Neural cell (in vitro differentiated cells): ENCODE measurements at regions not wholly inside any gene's neighbourhood (a gene's known extent, or its start where the extent isn't known, plus 50 kb on each side); places are given as distances from the start of the nearest gene placed in this dataset.

Experiments
- H2AFZ ChIP-seq: fragments of 200-600, 300-800 bp; sonication (generic), shearing (Covaris generic); 2 replicates; pipeline ENCODE4 v1.6.0; 2014; ENCODE audit warnings: low read depth, mild to moderate bottlenecking, antibody characterized with exemption, low read length, moderate library complexity
- H3F3A ChIP-seq: fragments of 200-600 bp; shearing (Covaris generic); 2 replicates; pipeline ENCODE4 v1.6.1; 2016; ENCODE audit warnings: mild to moderate bottlenecking, moderate library complexity, mixed read lengths, antibody characterized with exemption, low read length; ENCODE audit not compliant: insufficient read depth, poor library complexity, severe bottlenecking
- H3K27ac ChIP-seq: fragments of 200-600, 300-800 bp; sonication (generic), shearing (Covaris generic); 2 replicates; pipeline ENCODE4 v1.5.1; 2014; ENCODE audit warnings: mild to moderate bottlenecking, low read length, moderate library complexity
- H3K27me3 ChIP-seq: fragments of 300-800, 200-600 bp; sonication (generic), shearing (Covaris generic); 2 replicates; pipeline ENCODE4 v1.6.0; 2014; ENCODE audit warnings: mild to moderate bottlenecking, low read depth, low read length, moderate library complexity; ENCODE audit not compliant: insufficient read depth
- H3K36me3 ChIP-seq: fragments of 300-800, 200-600 bp; sonication (generic), shearing (Covaris generic); 2 replicates; pipeline ENCODE4 v1.5.1; 2014; ENCODE audit warnings: mild to moderate bottlenecking, antibody characterized with exemption, low read length, moderate library complexity; ENCODE audit not compliant: insufficient read depth
- H3K4me2 ChIP-seq: fragments of 300-800, 200-600 bp; sonication (generic), shearing (Covaris generic); 2 replicates; pipeline ENCODE4 v1.6.0; 2014; ENCODE audit warnings: mild to moderate bottlenecking, low read length
- H3K4me3 ChIP-seq: fragments of 300-800, 200-600 bp; sonication (generic), shearing (Covaris generic); 2 replicates; pipeline ENCODE4 v1.5.1; 2014; ENCODE audit warnings: mild to moderate bottlenecking, low read length, moderate library complexity
- H3K79me2 ChIP-seq: fragments of 200-600 bp; shearing (Covaris generic); replicated peaks from 2 replicates; pipeline ENCODE4 v1.6.0; 2014; ENCODE audit warnings: mild to moderate bottlenecking, low read length, moderate library complexity; ENCODE audit not compliant: insufficient read depth
- H3K9ac ChIP-seq: fragments of 300-800, 200-600 bp; sonication (generic), shearing (Covaris generic); 2 replicates; pipeline ENCODE4 v1.6.1; 2016; ENCODE audit warnings: mild to moderate bottlenecking, low read length, mixed read lengths
- H3K9me2 ChIP-seq: fragments of 200-600 bp; shearing (Covaris generic); 2 replicates; pipeline ENCODE4 v1.6.1; 2016; ENCODE audit warnings: mild to moderate bottlenecking, low read length, mixed read lengths; ENCODE audit not compliant: insufficient read depth
- H3K9me3 ChIP-seq: fragments of 200-600, 300-800 bp; sonication (generic), shearing (Covaris generic); 2 replicates; pipeline ENCODE4 v1.6.1; 2016; ENCODE audit warnings: mild to moderate bottlenecking, mixed run types, low read length, moderate library complexity, mixed read lengths
- H4K20me1 ChIP-seq: fragments of 200-600 bp; shearing (Covaris generic); 2 replicates; pipeline ENCODE4 v1.6.1; 2016; ENCODE audit warnings: mild to moderate bottlenecking, mixed run types; ENCODE audit not compliant: insufficient read depth
- EP300 ChIP-seq: fragments of 450-650 bp; conservative IDR thresholded peaks from 2 replicates; pipeline ENCODE4 v1.6.1; 2014; ENCODE audit warnings: antibody characterized with exemption, mild to moderate bottlenecking, moderate library complexity; ENCODE audit not compliant: poor library complexity, severe bottlenecking
- EZH2 ChIP-seq: fragments of 200-600, 300-800 bp; shearing (Covaris generic), sonication (generic); IDR thresholded peaks from 2 replicates; pipeline ENCODE4 v1.6.1; 2014; ENCODE audit warnings: antibody characterized with exemption, low read length, borderline replicate concordance, mild to moderate bottlenecking; ENCODE audit not compliant: insufficient read depth, poor library complexity, severe bottlenecking
- MXI1 ChIP-seq: fragments of 450-650 bp; conservative IDR thresholded peaks from 2 replicates; pipeline ENCODE4 v1.6.1; 2014; ENCODE audit warnings: antibody characterized with exemption, mild to moderate bottlenecking; ENCODE audit not compliant: poor library complexity, severe bottlenecking
- POLR2AphosphoS5 ChIP-seq: IDR thresholded peaks from 2 replicates; pipeline ENCODE4 v1.6.1; 2012
- RAD21 ChIP-seq: fragments of 450-650 bp; conservative IDR thresholded peaks from 2 replicates; pipeline ENCODE4 v1.6.1; 2014; ENCODE audit warnings: antibody characterized with exemption, mild to moderate bottlenecking, moderate library complexity
- SMC3 ChIP-seq: fragments of 450-650 bp; conservative IDR thresholded peaks from 2 replicates; pipeline ENCODE4 v1.6.1; 2014; ENCODE audit warnings: antibody characterized with exemption, mild to moderate bottlenecking, moderate library complexity; ENCODE audit not compliant: poor library complexity
- TAF1 ChIP-seq: IDR thresholded peaks from 2 replicates; pipeline ENCODE4 v1.6.1; 2012; ENCODE audit warnings: low read depth
- TF ChIP-seq, protein P1 (sequence below): IDR thresholded peaks from 2 replicates; pipeline ENCODE4 v1.6.1; 2012; ENCODE audit warnings: borderline replicate concordance
- TF ChIP-seq, protein P2 (sequence below): fragments of 450-650 bp; IDR thresholded peaks from 2 replicates; pipeline ENCODE4 v1.5.1; 2014; ENCODE audit warnings: antibody characterized with exemption, mild to moderate bottlenecking, moderate library complexity; ENCODE audit not compliant: poor library complexity, severe bottlenecking

DNA sequence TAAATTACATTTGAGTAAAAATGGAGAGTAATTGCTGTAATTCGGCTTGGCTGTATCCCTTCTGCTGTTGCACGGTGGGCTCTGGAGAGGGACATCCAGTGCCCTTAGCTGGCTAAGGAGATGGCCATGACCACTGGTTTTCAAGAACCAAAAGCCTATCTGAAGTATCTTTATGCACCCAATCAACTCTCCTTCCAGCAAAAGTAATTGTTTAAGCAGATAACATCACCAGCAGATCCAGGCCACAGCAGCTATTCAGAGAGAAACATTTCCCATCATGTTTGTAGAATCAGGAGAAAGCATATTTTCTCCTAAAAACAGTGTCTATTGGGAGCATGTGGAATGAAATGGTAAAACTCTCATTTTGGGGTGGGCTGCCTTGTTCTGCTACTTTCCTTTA is 514.5 kb upstream of the RGMA start:
- no peaks in the 10 kb centered on the region for H3K36me3 ChIP-seq
- H3K27ac ChIP-seq = no peak overlapping the region
- H3K27me3 ChIP-seq = no peaks in the 10 kb centered on the region
- H3K9me3 ChIP-seq = no peaks in the 10 kb centered on the region
- H3K9ac ChIP-seq = no peak overlapping the region
- H4K20me1 ChIP-seq = no peaks in the 10 kb centered on the region
- no peaks in the 10 kb centered on the region for H3F3A ChIP-seq
- no peak overlapping the region for H3K4me3 ChIP-seq
- H3K79me2 ChIP-seq = no peaks in the 10 kb centered on the region
- TF ChIP-seq, protein P1, sequence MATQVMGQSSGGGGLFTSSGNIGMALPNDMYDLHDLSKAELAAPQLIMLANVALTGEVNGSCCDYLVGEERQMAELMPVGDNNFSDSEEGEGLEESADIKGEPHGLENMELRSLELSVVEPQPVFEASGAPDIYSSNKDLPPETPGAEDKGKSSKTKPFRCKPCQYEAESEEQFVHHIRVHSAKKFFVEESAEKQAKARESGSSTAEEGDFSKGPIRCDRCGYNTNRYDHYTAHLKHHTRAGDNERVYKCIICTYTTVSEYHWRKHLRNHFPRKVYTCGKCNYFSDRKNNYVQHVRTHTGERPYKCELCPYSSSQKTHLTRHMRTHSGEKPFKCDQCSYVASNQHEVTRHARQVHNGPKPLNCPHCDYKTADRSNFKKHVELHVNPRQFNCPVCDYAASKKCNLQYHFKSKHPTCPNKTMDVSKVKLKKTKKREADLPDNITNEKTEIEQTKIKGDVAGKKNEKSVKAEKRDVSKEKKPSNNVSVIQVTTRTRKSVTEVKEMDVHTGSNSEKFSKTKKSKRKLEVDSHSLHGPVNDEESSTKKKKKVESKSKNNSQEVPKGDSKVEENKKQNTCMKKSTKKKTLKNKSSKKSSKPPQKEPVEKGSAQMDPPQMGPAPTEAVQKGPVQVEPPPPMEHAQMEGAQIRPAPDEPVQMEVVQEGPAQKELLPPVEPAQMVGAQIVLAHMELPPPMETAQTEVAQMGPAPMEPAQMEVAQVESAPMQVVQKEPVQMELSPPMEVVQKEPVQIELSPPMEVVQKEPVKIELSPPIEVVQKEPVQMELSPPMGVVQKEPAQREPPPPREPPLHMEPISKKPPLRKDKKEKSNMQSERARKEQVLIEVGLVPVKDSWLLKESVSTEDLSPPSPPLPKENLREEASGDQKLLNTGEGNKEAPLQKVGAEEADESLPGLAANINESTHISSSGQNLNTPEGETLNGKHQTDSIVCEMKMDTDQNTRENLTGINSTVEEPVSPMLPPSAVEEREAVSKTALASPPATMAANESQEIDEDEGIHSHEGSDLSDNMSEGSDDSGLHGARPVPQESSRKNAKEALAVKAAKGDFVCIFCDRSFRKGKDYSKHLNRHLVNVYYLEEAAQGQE = no peak
- TF ChIP-seq MXI1 (no peak), SMC3 (no peak), RAD21 (no peak), EP300 (no peak), TAF1 (no peak), POLR2AphosphoS5 (no peak), EZH2 (no peak)
- TF ChIP-seq, protein P2, sequence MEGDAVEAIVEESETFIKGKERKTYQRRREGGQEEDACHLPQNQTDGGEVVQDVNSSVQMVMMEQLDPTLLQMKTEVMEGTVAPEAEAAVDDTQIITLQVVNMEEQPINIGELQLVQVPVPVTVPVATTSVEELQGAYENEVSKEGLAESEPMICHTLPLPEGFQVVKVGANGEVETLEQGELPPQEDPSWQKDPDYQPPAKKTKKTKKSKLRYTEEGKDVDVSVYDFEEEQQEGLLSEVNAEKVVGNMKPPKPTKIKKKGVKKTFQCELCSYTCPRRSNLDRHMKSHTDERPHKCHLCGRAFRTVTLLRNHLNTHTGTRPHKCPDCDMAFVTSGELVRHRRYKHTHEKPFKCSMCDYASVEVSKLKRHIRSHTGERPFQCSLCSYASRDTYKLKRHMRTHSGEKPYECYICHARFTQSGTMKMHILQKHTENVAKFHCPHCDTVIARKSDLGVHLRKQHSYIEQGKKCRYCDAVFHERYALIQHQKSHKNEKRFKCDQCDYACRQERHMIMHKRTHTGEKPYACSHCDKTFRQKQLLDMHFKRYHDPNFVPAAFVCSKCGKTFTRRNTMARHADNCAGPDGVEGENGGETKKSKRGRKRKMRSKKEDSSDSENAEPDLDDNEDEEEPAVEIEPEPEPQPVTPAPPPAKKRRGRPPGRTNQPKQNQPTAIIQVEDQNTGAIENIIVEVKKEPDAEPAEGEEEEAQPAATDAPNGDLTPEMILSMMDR = no peak
- H3K9me2 ChIP-seq = no peaks in the 10 kb centered on the region
- no peak overlapping the region for H2AFZ ChIP-seq
- no peak overlapping the region for H3K4me2 ChIP-seq

DNA sequence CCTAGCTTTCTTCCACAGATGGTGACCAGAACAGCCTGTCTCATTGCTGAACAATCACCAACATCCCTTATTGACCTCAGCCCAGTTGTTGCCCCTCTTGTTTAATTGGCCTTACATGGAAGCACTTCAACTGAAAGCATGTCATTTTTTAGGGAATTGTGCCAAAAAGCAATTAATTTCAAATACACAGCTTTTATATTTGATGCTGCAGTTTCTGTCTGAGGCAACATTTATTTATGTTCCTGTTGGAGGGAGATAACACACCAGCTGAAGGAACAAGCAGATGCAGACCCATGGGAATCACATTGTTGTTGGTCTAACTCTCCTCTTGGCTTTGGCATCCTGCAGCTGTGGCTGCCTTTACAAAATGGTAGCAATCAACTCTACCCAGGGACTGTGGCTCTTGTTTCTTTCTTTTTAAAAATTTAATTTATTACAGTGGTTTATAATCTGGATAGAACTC is 498.1 kb upstream of the RGMA start:
- Histone ChIP-seq H3K36me3 (no peaks in the 10 kb centered on the region), H2AFZ (no peak overlapping the region), H3F3A (no peaks in the 10 kb centered on the region), H4K20me1 (no peaks in the 10 kb centered on the region), H3K4me2 (no peak overlapping the region), H3K27me3 (no peaks in the 10 kb centered on the region), H3K9me3 (no peaks in the 10 kb centered on the region), H3K9me2 (no peaks in the 10 kb centered on the region), H3K4me3 (no peak overlapping the region), H3K27ac (no peak overlapping the region), H3K9ac (no peak overlapping the region), H3K79me2 (no peaks in the 10 kb centered on the region)
- no peak for TF ChIP-seq MXI1
- TF ChIP-seq, protein P2 = no peak
- no peak for TF ChIP-seq EZH2
- no peak for TF ChIP-seq EP300
- TF ChIP-seq TAF1 = no peak
- TF ChIP-seq POLR2AphosphoS5 = no peak
- no peak for TF ChIP-seq RAD21
- TF ChIP-seq SMC3 = no peak
- TF ChIP-seq, protein P1 = no peak
